ENCODE measurements at regions not wholly inside any gene's neighbourhood (a gene's known extent, or its start where the extent isn't known, plus 50 kb on each side); places are given as distances from the start of the nearest gene placed in this dataset.

- TF ChIP-seq CTCF (conservative IDR thresholded peaks at IDR 0.05 in 1 of 2, IDR thresholded peaks at IDR 0.05 in 1 of 2; ENCODE audit: low read depth in 1 of 2, low read length in 2 of 2) (no peak), EZH2 (IDR thresholded peaks at IDR 0.05; ENCODE audit: low read length, missing control alignments) (no peak)
Observed at GRCh38 chr6:78308025-78308424, 559.3 kb upstream of the IRAK1BP1 start.

All from fibroblast of lung (primary cell).